SKM-1 (cell line): ENCODE measurements at regions not wholly inside any gene's neighbourhood (a gene's known extent, or its start where the extent isn't known, plus 50 kb on each side); places are given as distances from the start of the nearest gene placed in this dataset.
"Not testable (repeated sequence)": the region's sequence is repeated elsewhere in the genome, so short reads cannot be mapped to it uniquely, and the experiment has no call there.

Experiments
- DNase-seq: peaks from one replicate; lab custom pipeline; 2025; ENCODE audit not compliant: unreplicated experiment; lab: John Stamatoyannopoulos, UW

DNA sequence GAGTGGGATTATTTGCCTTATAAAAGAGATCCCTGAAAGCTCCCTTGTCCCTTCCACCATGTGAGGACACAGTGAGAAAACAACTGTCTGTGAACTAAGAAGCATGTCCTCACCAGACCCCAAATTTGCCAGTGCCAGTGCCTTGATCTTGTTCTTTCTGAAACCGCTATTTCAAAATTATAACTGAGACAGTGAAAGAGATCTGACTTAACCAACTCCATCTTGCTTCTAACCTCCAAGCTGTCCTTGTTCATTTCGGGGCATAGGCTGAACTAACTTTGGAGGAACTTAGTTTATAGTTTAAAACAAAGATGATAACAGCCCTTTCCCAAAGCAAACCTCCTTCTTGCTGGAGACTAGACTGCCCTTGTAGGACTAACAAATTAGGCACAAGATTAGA, 563.9 kb downstream of the ADCYAP1 start:
- no peak for DNase-seq

DNA sequence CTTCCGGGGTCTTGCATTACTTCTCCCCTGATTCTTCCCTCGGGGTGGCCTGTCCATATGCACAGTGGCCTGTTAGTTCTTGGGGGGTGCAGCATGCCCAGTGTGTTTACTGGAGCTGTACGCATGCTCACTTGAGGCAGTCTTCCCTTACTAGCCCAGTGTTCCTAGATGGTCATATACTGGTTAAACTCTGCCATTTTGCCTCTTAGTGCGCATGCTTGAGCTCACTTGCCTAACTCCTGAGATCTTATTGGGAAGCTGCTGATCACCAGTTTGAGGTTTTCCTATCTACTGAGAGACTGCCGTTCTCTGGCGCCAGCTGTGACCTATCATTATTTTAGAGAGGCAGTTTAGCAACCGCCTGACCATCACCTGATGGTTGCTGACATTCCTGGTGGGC, 571.2 kb downstream of the ADCYAP1 start:
- no peak for DNase-seq

DNA sequence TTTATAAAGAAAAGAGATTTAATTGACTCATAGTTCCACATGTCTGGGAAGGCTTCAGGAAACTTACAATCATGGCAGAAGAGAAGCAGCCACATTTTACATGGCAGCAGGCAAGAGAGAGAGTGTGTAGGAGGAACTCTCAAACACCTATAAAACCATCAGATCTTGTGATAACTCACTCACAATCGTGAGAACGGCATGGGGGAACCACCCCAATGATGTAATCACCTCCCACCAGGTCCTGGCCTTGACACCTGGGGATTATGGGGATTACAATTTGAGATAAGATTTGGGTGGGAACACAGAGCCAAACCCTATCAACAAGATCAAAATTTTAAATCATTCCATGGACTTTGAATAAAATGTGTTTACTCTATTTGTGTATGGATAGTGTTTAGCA, 575.6 kb downstream of the ADCYAP1 start:
- no peak for DNase-seq

DNA sequence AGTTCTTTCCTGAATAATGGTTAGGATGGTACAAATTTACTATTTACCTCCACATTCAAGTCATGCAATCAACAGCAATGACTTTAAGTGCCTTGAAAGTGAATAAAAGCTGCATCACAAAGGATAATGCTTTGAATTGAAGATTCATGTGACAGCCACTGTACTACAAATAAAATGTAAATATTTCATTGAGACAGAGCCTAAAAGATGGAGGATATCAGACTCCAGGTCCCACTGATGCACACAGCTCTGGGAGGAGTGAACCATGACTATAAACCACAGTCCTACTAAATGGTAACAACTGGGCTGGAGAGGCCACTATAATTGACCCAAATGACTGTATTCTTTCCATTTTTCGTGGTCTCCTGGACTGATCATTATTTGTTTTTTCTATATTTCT, 576.9 kb downstream of the ADCYAP1 start:
- DNase-seq = no peak

DNA sequence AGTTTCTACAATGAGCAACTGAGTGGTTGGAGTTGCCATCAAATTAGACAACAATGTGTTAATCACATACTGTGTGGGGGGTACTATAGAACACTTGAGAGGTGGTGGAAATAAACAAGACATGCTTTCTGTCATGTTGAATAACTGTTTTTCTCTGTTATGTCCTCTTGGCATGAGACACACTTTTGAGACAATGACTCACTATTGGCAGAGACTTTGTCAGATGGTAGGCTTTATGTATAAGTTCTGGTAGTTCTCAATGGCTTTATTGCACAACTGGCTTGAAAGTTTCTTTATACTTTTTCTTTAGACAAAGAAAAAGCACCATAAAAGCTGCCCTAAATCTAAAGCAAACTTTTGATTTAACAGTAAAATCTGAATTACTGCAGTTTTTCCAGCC, 578.7 kb downstream of the ADCYAP1 start:
- no peak for DNase-seq

DNA sequence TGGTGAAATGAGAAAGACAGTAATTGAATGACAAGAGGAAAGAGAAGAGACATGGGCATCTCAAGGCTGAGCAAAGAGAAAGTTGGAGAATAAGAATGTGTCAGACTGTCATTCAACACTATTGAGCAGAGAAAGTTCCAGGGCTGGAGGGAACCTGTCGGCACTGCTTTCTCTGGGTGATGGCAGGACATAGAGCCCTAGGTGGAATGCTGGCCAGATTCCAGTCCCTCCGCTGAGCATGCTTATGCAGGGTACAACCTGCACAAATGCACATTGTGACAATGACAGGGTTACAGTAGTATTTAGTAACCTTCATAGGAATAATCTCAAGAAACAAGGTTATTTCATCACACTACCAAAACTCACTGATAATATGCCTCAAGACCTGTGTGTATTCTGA, 582.8 kb downstream of the ADCYAP1 start:
- DNase-seq = no peak

DNA sequence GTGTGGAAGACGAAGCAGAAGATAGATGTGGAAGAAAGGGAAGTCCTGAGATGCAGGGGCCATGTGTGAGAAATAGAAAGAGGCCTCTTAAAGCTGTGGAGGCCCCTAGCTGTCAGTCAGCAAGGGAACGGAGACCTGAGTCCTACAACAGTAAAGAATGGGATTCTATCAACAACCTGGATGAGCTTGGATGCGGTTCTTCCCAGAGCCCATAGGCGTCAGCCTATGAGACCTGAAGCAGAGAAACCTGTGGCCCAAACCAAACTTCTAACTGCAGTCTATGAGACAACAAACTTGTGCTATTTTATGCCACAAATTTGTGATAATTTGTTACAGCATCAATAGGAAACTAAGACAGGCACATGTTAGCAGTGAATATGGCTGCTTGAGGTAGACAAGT, 583.7 kb downstream of the ADCYAP1 start:
- DNase-seq = no peak

DNA sequence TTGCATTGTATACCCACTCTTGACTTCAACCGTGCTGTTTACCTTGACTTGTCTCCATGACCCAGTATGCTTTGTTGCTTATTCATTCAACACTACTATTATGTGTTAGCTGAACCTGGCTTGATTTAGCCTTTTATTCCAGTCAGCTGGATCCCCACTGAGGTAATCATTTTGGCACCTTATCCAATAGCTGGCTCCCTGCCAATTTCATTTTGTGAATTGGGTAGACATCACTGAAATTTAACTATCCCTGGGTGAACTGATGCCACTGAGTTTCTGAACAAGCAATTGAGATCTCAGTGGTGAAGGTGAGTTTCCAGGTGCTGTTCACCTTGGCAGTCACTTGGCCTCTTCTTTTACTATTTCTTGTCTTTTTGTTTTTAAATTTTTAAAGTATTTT, 584.3 kb downstream of the ADCYAP1 start:
- no peak for DNase-seq

DNA sequence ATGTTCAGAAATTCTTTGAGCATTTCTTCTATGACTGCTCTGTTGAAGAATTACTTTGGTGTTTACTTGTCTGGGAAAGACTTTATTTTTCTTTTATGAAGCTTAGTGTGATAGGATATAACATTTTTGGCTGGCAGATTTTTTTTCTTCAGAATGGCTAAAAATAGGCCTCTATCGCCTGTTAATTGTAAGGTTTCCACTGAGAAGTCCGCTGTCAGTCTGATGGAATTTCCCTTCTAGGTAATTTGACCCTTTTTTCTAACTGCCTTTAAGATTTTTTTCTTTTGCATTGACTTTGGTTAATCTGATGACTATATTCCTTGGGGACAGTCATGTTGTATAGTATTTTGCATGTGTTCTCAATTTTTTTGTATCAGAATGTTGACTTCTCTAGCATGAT, 590.7 kb downstream of the ADCYAP1 start:
- no peak for DNase-seq

DNA sequence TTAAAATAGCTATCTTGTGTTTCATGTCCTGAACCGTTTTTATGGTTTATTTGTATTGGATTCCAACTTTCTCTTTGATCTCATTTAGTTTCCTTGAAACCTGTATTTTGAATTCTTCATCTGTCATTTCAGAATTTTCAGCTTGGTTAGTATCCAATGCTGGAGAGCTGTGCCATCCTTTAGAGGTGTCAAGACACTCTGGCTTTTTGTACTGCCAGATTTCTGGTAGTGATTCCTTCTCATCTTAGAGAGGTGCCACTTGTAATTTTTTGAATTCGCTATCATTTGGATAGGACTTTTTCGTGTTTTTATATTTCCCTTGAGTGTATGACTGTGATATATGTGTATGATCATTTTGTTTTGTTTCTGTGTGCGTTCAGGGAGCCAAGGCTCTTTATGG, 591.4 kb downstream of the ADCYAP1 start:
- no peak for DNase-seq

DNA sequence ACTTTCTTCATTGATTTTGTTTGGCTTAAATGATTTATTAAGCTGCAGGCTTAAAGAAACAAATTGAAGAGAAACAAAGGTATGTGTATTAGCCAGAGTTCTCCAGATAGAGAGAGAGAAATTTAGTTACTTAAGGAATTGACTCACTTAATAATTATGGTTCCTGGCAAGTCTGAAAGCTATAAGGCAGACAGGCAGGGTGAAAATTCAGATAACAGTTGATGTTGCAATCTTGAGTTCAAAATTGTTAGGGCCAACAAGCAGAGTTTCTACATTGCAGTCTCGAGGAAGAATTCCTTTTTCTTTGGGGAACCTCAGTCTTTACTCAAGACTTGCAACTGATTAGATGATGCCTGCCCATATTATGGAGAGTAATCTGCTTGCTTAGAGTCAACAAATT, 593.5 kb downstream of the ADCYAP1 start:
- DNase-seq = no peak

DNA sequence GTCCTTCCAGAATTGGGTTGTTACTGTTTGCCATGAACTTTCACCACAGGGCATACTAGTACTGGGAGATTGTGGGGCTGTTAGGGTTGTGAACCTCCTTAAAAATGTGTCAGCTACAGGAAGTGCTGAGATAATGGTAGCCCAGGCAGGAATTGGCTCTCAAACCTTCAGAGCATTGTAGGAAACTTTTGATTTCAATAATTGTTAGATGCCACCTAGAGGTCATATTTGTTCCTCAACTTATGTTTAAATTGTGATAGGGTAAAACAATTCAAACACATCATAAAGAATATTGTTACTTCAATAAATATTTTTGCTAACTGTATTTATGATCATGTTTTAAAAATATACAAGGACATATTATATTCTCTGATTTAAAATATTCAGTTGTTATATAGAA, 594.6 kb downstream of the ADCYAP1 start:
- no peak for DNase-seq

DNA sequence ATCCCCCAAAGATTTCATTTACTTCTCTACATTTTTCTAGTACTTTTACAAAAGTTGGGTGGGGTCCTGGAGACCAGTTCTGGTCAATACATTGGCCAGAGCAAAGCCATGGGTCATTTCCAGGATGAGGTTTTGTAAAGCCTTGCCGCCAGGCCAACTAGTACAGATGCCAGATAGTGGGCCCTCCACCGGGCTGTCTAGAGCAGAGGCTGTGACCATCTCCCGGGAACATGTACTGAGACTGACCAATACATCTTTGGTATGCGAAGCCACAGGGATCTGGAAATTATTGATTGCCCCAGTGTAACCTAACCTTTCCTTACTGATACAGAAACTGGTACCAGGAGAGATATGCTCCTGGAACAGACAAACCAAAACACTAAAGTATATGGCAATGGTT, 599.2 kb downstream of the ADCYAP1 start:
- DNase-seq = no peak

DNA sequence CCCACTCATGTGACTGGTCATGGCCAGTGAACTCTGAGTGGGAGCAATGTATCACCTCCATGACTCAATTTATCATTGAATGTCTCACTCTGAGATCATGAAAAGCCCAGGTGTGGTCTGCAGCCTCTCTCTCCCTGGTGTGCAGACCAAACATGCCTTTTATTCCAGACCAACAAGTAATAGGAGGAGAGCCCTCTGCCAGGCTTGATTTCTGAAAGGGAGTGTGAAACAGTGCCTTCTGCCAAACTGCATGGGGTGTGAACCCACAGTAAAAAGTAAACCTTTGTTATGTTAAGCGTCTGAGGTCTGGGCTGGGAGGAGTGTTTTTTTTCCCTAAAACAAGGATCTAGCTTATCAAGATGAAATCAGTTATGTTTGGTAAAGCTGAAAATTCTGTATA, 601.2 kb downstream of the ADCYAP1 start:
- no peak for DNase-seq

DNA sequence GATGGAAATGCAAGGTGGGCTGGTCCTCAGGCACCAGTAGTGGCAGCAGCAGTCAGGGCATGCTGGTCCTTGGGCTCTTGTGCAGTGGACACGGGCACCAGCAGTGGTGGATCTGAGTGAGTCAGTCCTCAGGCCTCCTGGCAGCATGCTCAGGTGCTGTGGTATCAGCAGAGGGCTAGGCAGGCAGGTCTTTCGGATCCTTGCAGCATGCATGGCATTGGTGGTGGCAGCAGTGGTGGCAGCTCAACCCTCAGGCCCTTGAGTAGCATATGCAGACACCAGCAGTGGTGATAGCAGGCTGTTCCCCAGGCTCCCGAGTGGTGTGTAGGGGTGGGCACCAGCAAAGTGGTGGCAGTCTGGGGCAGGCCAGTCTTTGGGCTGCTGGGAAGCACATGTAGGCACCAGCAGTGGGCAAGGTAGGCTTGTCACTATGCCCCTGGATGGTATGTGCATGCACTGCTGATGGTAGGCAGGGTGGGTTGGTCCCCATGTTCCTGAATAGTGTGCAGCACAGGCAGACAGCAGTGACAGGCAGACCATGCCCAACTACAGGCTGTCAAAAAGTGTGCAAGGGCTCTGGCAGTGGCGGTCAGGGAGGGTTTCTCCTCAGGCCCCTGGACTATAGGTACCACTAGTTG, 606.0 kb downstream of the ADCYAP1 start:
- no peak for DNase-seq

DNA sequence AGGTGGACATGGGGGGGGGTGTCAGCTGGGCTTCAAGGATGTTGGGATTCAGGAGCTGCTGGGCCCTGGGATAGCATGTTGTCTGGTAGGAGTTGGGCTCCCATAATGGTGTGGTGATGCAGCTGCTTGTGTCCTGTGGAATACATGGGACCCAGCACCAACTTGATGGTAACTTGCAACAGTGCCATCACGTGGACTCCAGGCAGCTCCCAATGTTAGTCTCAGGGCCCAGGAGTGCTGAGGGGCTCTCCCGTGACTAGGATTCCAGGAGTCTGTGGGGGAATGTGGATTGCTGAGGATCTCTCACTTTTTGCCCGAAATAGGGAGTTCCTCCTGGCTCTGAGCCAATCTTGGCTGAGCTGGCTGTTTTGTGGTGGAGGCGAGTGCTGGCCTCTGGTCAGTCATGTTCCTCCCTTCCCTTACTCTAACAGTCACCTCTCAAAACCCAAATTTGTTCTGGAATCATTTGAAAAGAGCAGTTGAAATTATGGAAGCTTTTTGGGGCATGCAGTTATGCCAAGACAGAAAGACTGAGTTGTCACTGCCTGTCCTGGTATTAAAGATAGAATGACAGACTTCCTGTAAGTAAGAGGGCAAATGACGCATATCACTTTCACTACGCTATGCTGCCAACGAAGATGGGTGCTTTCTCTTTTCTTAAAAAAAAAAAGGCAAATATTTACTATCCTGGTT, 607.1 kb downstream of the ADCYAP1 start:
- no peak for DNase-seq

DNA sequence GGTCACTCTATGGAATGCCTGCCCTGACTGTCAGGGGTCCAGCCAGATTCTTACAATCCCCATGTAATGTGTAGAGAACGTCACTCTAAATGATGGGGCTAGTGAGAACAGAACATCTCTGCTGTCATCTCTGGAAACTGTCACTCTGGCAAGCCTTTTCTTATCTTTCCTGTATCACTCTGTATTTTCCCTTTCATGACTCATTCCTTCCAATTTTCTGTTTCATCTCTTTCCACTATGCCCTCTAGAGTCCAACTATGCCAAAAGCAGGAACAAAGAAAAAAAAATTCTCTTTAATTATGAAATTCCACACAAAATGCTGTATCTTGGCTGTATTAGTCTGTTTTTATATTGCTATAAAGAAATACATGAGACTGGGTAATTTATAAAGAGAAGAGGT, 608.8 kb downstream of the ADCYAP1 start:
- no peak for DNase-seq

DNA sequence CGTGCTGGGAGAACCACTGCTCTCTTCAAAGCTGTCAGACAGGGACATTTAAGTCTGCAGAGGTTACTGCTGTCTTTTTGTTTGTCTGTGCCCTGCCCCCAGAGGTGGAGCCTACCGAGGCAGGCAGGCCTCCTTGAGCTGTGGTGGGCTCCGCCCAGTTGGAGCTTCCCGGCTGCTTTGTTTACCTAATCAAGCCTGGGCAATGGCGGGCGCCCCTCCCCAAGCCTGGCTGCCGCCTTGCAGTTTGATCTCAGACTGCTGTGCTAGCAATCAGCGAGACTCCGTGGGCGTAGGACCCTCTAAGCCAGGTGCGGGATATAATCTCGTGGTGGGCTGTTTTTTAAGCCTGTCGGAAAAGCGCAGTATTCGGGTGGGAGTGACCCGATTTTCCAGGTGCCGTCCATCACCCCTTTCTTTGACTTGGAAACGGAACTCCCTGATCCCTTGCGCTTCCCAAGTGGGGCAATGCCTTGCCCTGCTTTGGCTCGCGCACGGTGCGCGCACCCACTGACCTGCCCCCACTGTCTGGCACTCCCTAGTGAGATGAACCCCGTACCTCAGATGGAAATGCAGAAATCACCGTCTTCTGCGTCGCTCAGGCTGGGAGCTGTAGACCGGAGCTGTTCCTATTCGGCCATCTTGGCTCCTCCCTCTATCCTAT, 617.0 kb downstream of the ADCYAP1 start:
- not testable (repeated sequence) for DNase-seq

DNA sequence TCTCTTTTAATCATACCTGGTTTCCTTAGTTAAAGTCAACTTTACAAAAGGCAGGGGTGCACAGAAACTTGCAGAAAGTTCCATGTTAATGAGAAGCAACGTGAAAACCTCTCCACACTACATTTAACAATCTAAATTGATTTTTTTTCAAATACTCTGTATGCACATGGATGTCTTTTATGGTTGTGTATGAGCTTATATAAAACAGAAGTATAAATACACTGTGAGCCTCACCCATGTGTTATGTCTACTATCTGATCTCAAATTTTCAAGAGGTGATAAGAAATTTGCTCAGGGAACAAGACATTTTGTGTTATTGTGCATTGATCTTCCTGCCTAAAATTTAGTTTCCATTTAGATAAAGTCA, 617.6 kb downstream of the ADCYAP1 start:
- no peak for DNase-seq

DNA sequence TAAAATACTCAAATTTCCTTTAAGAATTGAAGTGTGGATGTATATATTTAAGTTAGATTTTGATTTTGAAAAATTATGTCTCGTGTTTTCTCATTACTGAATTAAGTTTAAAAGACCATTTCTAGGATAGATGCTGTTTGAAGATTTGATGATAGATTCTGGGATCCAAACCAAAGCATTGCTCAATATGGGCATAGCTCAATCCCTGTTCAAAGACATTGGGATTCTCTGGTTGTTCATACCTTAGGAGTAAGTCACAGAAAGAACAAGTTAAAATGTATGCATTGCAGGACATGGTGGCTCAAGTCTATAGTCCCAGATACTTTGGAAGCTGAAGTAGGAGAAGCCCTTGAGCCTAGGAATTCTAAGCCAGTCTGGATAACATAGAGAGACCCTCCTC, 622.3 kb downstream of the ADCYAP1 start:
- no peak for DNase-seq

DNA sequence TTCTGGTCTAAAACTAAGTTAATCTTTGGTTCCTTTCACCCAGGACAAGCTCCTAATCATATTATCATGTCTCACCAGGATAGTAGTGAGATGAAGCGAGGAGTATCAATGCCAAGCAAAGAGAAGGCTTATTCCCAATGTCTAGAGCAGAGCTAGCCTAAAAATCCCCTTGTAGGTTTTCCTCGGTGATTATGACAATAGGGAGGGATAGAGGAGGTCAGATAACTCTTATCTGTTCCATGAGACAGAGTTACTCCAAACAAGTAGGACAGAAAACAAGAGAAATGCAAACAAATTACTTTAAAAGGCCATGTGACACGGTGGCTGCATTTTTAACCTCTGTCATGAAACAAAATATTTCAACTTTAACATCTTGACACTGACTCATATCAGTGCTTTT, 623.1 kb downstream of the ADCYAP1 start:
- no peak for DNase-seq

DNA sequence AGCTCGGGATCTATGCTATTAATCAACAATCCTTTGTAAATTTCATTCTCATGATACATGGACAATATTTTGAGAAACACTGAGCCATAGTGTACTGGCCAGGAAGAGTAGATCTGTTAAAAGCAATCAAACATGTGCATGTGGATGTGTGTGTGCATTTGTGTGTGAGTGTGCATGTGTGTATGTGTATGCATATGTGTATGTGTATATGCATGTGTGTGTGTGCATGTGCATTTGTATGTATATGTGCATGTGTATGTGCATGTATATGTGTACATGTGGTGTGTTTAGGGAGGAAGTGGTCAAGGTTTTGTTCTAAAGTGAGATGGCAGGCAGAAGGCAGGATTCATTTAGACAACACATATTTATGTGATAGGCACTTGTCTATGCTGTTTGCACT, 623.8 kb downstream of the ADCYAP1 start:
- DNase-seq = no peak
